Sigmoid colon (tissue), 4 donors: ENCODE measurements at regions not wholly inside any gene's neighbourhood (a gene's known extent, or its start where the extent isn't known, plus 50 kb on each side); places are given as distances from the start of the nearest gene placed in this dataset.

ENCODE experiments used
- CTCF ChIP-seq, 4 experiments: fragments of 450-650 bp in 3 of 4; fragments of 200-600 bp in 1 of 4; IDR thresholded peaks; one replicate each; pipeline ENCODE4 v1.5.1; 2016 to 2019; ENCODE audit warnings: antibody characterized with exemption in 4 of 4, mild to moderate bottlenecking in 3 of 4, moderate library complexity in 2 of 4
- POLR2A ChIP-seq, 2 donors: fragments of 450-650 bp; IDR thresholded peaks; one replicate each; pipeline ENCODE4 v1.6.1; 2016; ENCODE audit warnings: antibody characterized with exemption in 2 of 2, mild to moderate bottlenecking in 2 of 2, moderate library complexity in 2 of 2
- POLR2AphosphoS5 ChIP-seq, 4 donors: sonication (generic); formaldehyde crosslinking; IDR thresholded peaks; one replicate each; pipeline ENCODE4 v1.6.1; 2017; ENCODE audit warnings: antibody characterized with exemption in 4 of 4

GRCh38 chr12:126362964-126363363 lies 1297.7 kb downstream of the AACS start:
- TF ChIP-seq POLR2AphosphoS5 (IDR thresholded peaks at IDR 0.05) = no peak
- TF ChIP-seq CTCF (IDR thresholded peaks at IDR 0.05) = no peak
- no peak for TF ChIP-seq POLR2A (IDR thresholded peaks at IDR 0.05)
